ENCODE measurements at regions not wholly inside any gene's neighbourhood (a gene's known extent, or its start where the extent isn't known, plus 50 kb on each side); places are given as distances from the start of the nearest gene placed in this dataset.

DNA sequence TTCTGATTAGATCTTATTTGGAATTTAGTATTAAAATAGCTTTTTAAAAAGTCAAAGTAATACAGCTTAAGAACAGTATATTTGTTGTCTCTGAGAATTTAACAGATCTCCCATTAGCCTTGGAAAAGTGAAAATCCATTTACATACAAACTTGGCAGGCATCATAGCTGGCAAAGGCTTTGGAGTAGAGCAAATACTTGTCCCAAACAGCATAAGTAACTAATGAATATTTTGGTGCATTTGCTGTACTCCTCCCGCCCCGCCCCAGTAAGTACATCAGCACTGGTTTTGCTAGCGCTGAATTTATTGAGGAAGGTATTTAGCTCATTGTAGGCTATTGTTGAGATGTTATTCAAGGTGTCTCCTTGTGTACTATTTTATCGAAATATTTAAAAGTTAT lies 417.7 kb upstream of the KAZN start:
- no peak for TF ChIP-seq EGR1 (IDR thresholded peaks at IDR 0.05)
- TF ChIP-seq TAF1 (IDR thresholded peaks at IDR 0.05; ENCODE audit: low read depth): no peak
- no peak for TF ChIP-seq CEBPB (IDR thresholded peaks at IDR 0.05)
- TF ChIP-seq YY1 (IDR thresholded peaks at IDR 0.05; ENCODE audit: low read depth): no peak
- TF ChIP-seq, protein P1, sequence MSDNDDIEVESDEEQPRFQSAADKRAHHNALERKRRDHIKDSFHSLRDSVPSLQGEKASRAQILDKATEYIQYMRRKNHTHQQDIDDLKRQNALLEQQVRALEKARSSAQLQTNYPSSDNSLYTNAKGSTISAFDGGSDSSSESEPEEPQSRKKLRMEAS (IDR thresholded peaks at IDR 0.05): no peak

DNA sequence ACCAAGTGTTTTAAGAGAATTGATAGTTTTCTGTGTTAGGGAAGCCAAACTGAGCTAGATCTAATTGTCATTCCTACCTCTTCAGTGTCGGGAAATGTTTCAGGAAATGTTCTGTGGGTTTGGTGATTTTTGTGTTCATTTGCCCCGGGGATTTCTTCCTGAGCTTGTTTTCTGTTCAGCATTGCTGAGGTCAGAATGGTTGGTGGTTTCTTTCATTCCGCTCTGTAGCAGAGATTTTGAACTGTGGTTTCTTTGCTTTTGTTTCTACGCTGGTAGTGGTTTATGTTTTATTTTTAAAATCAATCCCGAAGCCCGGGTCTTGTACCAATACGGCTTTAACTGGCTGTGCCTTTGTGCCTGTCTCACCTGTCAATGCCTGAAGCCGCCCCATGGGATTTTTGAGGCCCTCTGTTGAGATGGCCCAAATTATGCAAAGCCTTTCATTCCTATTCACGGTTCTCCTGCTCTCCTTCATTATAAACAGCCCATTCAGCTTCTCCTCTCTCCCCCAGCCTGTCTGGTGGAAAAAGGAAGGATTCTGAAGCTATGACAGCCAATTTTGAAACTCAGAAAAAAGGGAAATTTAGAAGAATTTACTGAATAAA lies 417.2 kb upstream of the KAZN start:
- TF ChIP-seq TAF1 (IDR thresholded peaks at IDR 0.05; ENCODE audit: low read depth) (no peak), NFIC (IDR thresholded peaks at IDR 0.05) (no peak)

DNA sequence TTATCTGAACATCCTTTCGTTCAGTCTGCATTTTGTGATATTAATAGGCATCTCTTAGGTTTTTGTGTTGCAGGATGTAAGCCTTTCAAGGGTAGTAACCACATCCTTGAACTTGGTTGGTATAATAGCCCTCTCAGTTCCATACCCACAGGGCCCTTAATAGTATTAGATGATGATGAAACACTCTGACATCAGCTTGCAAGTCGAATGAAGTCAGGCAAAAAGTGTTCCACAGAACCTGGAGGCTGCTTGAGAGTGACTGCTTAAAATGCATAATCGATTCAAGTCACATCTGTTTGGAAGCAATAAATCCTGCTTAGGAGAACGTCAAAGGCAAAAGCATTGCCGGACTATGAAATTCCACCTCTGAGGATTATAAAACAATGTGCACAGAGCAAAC lies 415.6 kb upstream of the KAZN start:
- TF ChIP-seq TEAD4 (IDR thresholded peaks at IDR 0.05) (no peak), FOXM1 (IDR thresholded peaks at IDR 0.05; ENCODE audit: borderline replicate concordance, low read depth) (no peak)

DNA sequence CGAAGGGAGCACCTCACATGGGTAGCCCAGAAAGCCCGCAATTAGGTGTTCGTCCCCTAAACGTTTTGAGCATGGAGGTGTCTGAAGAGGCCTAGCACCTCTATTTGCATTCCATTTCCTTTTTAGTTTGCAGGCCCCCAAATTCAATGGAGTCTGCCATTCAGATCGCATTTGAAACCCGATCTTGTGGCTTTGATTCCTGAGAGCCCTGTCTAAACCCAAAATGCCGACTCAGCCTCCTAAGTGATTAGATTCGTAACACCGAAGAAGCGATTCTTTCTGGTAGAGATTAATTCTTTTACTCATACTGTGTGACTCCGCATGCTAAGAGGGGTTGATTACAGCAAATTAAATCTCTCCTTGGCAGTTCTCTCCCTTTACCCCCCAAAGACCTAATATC lies 415.2 kb upstream of the KAZN start:
- TF ChIP-seq EGR1 (IDR thresholded peaks at IDR 0.05) (no peak), NFIC (IDR thresholded peaks at IDR 0.05) (no peak), FOXM1 (IDR thresholded peaks at IDR 0.05; ENCODE audit: borderline replicate concordance, low read depth) (no peak), CREB1 (IDR thresholded peaks at IDR 0.05; ENCODE audit: low read depth) (no peak), TCF12 (IDR thresholded peaks at IDR 0.05; ENCODE audit: low read depth) (no peak), RAD21 (IDR thresholded peaks at IDR 0.05; ENCODE audit: low read depth) (no peak), ZBTB7A (IDR thresholded peaks at IDR 0.05; ENCODE audit: low read depth) (no peak), YY1 (IDR thresholded peaks at IDR 0.05; ENCODE audit: low read depth) (no peak), TAF1 (IDR thresholded peaks at IDR 0.05; ENCODE audit: low read depth) (no peak)
- TF ChIP-seq, protein P2, sequence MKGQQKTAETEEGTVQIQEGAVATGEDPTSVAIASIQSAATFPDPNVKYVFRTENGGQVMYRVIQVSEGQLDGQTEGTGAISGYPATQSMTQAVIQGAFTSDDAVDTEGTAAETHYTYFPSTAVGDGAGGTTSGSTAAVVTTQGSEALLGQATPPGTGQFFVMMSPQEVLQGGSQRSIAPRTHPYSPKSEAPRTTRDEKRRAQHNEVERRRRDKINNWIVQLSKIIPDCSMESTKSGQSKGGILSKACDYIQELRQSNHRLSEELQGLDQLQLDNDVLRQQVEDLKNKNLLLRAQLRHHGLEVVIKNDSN (IDR thresholded peaks at IDR 0.05): no peak
- TF ChIP-seq, protein P1 (IDR thresholded peaks at IDR 0.05): no peak
- TF ChIP-seq, protein P3, sequence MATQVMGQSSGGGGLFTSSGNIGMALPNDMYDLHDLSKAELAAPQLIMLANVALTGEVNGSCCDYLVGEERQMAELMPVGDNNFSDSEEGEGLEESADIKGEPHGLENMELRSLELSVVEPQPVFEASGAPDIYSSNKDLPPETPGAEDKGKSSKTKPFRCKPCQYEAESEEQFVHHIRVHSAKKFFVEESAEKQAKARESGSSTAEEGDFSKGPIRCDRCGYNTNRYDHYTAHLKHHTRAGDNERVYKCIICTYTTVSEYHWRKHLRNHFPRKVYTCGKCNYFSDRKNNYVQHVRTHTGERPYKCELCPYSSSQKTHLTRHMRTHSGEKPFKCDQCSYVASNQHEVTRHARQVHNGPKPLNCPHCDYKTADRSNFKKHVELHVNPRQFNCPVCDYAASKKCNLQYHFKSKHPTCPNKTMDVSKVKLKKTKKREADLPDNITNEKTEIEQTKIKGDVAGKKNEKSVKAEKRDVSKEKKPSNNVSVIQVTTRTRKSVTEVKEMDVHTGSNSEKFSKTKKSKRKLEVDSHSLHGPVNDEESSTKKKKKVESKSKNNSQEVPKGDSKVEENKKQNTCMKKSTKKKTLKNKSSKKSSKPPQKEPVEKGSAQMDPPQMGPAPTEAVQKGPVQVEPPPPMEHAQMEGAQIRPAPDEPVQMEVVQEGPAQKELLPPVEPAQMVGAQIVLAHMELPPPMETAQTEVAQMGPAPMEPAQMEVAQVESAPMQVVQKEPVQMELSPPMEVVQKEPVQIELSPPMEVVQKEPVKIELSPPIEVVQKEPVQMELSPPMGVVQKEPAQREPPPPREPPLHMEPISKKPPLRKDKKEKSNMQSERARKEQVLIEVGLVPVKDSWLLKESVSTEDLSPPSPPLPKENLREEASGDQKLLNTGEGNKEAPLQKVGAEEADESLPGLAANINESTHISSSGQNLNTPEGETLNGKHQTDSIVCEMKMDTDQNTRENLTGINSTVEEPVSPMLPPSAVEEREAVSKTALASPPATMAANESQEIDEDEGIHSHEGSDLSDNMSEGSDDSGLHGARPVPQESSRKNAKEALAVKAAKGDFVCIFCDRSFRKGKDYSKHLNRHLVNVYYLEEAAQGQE (IDR thresholded peaks at IDR 0.05; ENCODE audit: low read depth): no peak

DNA sequence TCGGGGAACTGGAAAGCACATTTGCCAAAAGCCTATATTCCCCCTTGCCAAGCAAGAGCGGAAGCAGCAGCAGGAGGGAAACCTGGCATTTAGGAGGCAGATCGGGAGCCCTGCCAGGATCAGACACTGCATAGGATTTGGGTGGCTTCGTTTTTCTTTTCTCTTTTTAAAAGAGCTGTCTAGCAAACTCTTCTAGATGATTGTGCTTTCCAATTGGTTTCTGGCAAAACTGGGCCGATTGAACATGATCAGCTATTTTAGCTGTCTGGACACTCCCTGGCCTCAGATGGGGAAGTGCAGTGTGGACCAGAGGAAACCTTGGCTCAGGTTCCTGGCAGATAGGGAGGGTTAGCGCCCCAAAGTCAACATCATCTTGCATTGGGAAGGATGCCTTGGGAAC lies 414.0 kb upstream of the KAZN start:
- TF ChIP-seq, protein P1 (IDR thresholded peaks at IDR 0.05): no peak
- no peak for TF ChIP-seq YY1 (IDR thresholded peaks at IDR 0.05; ENCODE audit: low read depth)
- no peak for TF ChIP-seq TEAD4 (IDR thresholded peaks at IDR 0.05)
- TF ChIP-seq, protein P2 (IDR thresholded peaks at IDR 0.05): no peak
- TF ChIP-seq, protein P3 (IDR thresholded peaks at IDR 0.05; ENCODE audit: low read depth): no peak
- TF ChIP-seq NFIC (IDR thresholded peaks at IDR 0.05): no peak
- TF ChIP-seq CREB1 (IDR thresholded peaks at IDR 0.05; ENCODE audit: low read depth): no peak
- no peak for TF ChIP-seq TAF1 (IDR thresholded peaks at IDR 0.05; ENCODE audit: low read depth)
- TF ChIP-seq EGR1 (IDR thresholded peaks at IDR 0.05): no peak
- no peak for TF ChIP-seq TCF12 (IDR thresholded peaks at IDR 0.05; ENCODE audit: low read depth)
- TF ChIP-seq RAD21 (IDR thresholded peaks at IDR 0.05; ENCODE audit: low read depth): no peak
- TF ChIP-seq ZBTB7A (IDR thresholded peaks at IDR 0.05; ENCODE audit: low read depth): no peak
- no peak for TF ChIP-seq EP300 (IDR thresholded peaks at IDR 0.05; ENCODE audit: borderline replicate concordance)
- TF ChIP-seq CEBPB (IDR thresholded peaks at IDR 0.05): no peak
- no peak for TF ChIP-seq FOXM1 (IDR thresholded peaks at IDR 0.05; ENCODE audit: borderline replicate concordance, low read depth)

DNA sequence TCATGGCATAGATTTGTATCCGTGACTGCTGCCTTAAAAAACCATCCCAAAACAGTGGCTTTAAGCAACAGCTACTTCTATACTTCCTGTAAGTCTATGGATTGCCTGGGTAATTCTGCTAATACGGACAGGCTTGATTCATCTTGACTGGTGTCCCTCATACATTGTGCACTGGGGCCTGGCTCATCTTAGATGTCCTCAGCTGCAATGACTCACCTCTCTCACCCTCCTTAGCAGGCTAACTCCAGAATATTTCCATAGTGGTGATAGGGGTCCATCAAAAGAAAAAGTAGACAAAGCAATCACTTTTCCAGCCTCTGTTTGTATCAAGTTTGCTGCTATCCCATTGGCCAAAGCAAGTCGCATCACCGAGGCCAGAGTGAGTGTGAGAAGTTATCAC lies 409.1 kb upstream of the KAZN start:
- TF ChIP-seq TEAD4 (IDR thresholded peaks at IDR 0.05) (no peak), YY1 (IDR thresholded peaks at IDR 0.05; ENCODE audit: low read depth) (no peak), TAF1 (IDR thresholded peaks at IDR 0.05; ENCODE audit: low read depth) (no peak), TCF12 (IDR thresholded peaks at IDR 0.05; ENCODE audit: low read depth) (no peak), CEBPB (IDR thresholded peaks at IDR 0.05) (no peak), ZBTB7A (IDR thresholded peaks at IDR 0.05; ENCODE audit: low read depth) (no peak), EGR1 (IDR thresholded peaks at IDR 0.05) (no peak), CREB1 (IDR thresholded peaks at IDR 0.05; ENCODE audit: low read depth) (no peak), FOXM1 (IDR thresholded peaks at IDR 0.05; ENCODE audit: borderline replicate concordance, low read depth) (no peak), EP300 (IDR thresholded peaks at IDR 0.05; ENCODE audit: borderline replicate concordance) (no peak), NFIC (IDR thresholded peaks at IDR 0.05) (no peak), RAD21 (IDR thresholded peaks at IDR 0.05; ENCODE audit: low read depth) (no peak)
- TF ChIP-seq, protein P3 (IDR thresholded peaks at IDR 0.05; ENCODE audit: low read depth): no peak
- TF ChIP-seq, protein P1 (IDR thresholded peaks at IDR 0.05): no peak
- TF ChIP-seq, protein P2 (IDR thresholded peaks at IDR 0.05): no peak
